ENCODE measurements at regions not wholly inside any gene's neighbourhood (a gene's known extent, or its start where the extent isn't known, plus 50 kb on each side); places are given as distances from the start of the nearest gene placed in this dataset.
A peak's percentile ranks its signal among the peaks of the same experiment; 100 is the strongest.
"Not testable (repeated sequence)": the region's sequence is repeated elsewhere in the genome, so short reads cannot be mapped to it uniquely, and the experiment has no call there.

DNA sequence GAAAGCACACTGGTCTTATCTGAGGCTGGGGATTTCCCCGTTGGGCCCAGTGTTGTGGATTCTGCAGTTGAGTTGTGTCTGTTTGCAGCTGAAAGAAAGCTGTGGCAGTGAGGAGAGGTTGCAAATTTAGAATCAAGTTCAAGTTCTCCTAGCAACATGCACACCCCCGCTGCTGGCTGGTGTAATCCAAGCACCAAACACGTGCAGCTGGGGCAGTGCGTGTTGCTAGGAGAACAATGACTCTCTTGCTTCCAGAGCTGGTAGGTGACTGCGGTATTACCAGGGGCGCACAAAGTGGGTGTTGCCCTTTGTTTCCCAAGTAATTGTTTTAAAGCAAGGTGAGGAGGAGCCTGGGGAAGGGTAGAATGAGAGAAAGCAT lies 91.5 kb downstream of the IER5 start:
- peak overlapping the region; percentile 2 for H3K4me3 Mint-ChIP-seq
- no peak overlapping the region for H3K27ac Mint-ChIP-seq (ENCODE audit: unreplicated experiment)
- H3K36me3 Mint-ChIP-seq (ENCODE audit: low read depth), result no peaks in the 10 kb centered on the region
- TF ChIP-seq, protein P1, sequence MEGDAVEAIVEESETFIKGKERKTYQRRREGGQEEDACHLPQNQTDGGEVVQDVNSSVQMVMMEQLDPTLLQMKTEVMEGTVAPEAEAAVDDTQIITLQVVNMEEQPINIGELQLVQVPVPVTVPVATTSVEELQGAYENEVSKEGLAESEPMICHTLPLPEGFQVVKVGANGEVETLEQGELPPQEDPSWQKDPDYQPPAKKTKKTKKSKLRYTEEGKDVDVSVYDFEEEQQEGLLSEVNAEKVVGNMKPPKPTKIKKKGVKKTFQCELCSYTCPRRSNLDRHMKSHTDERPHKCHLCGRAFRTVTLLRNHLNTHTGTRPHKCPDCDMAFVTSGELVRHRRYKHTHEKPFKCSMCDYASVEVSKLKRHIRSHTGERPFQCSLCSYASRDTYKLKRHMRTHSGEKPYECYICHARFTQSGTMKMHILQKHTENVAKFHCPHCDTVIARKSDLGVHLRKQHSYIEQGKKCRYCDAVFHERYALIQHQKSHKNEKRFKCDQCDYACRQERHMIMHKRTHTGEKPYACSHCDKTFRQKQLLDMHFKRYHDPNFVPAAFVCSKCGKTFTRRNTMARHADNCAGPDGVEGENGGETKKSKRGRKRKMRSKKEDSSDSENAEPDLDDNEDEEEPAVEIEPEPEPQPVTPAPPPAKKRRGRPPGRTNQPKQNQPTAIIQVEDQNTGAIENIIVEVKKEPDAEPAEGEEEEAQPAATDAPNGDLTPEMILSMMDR (conservative IDR thresholded peaks at IDR 0.05), result no peak
- H3K9me3 Mint-ChIP-seq, result no peaks in the 10 kb centered on the region
- H3K4me1 Mint-ChIP-seq, result peaks cover 20% of the 10 kb centered on the region
- peaks cover 71% of the 10 kb centered on the region for H3K27me3 Mint-ChIP-seq (ENCODE audit: low read depth)
- peak; percentile 15 for DNase-seq (ENCODE audit: low read depth, low spot score)

DNA sequence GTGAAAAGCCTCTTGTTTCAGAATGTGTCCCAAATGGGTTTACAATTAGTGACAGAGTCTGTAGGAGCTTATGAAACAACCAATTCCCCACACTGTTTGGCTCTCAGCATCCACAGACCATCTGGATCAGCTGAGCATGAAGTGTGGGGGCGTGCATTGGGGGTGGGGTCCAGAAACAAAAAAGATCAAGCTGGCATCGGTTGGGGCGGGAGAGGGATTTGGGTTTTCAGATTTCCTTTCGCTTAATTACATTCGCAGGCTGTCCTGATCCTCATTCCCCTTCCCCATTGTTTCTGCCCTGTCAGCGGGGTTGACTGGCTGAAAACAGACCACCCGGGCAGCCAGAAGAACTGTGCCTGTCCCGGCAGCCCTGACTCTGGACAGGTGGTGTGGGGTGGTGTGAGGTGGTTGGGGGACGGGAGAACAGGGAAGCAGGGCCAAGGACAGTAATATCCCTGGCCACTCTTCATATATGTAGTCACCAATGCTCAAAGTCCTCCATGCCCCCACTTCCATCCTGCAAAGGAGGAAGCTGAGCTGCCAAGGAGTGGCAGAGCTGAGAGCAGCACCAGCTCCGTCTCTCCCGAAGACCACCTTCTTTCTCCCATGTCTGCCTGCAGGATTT lies 92.0 kb downstream of the IER5 start:
- Mint-ChIP-seq H3K36me3 (ENCODE audit: low read depth) (no peaks in the 10 kb centered on the region), H3K27ac (ENCODE audit: unreplicated experiment) (no peak overlapping the region), H3K27me3 (ENCODE audit: low read depth) (peaks cover 76% of the 10 kb centered on the region), H3K4me1 (peaks cover 20% of the 10 kb centered on the region), H3K9me3 (no peaks in the 10 kb centered on the region), H3K4me3 (peak overlapping the region; percentile 2)
- TF ChIP-seq, protein P1 (conservative IDR thresholded peaks at IDR 0.05), result no peak
- DNase-seq (ENCODE audit: low read depth, low spot score), result no peak

DNA sequence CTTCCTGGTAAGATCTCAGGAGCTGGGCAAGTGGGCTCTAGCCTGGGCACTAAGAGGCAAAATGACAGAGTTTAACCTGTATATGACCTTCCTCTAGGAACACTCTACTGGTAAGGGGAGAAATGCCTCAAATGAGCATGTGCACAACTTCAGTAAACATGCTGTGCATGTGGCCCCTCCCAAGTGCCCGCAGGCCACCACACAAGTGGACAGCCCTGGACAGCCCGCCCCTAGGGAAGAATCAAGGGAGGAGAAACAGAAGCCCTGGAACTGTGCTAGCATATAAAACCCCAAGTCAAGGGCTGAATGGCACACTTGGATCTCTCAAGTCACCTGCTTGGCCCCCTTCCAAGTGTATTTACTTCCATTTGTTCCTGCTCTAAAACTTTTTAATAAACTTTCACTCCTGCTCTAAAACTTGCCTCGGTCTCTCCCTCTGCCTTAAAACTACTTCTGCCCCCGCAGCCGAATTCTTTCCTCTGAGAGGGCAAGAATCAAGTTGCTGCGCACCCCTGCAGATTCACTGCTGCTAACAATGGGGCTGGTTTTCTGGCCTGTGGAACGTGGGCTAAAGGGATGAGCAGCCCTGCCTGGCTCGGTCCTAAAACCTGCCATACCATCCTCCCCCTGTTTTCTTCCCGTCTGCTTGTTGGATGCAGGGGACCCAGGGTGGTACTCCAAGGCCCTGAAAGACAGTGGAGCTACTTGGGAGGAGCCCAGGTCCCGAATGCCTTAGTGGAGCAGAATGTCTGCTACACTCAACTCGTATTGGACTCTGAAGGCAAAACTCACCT lies 93.5 kb downstream of the IER5 start:
- Mint-ChIP-seq H3K4me1 (peaks cover 20% of the 10 kb centered on the region), H3K36me3 (ENCODE audit: low read depth) (no peaks in the 10 kb centered on the region), H3K27me3 (ENCODE audit: low read depth) (peaks cover 86% of the 10 kb centered on the region), H3K4me3 (no peak overlapping the region), H3K27ac (ENCODE audit: unreplicated experiment) (no peak overlapping the region), H3K9me3 (no peaks in the 10 kb centered on the region)
- no peak for DNase-seq (ENCODE audit: low read depth, low spot score)
- TF ChIP-seq, protein P1 (conservative IDR thresholded peaks at IDR 0.05), result no peak

DNA sequence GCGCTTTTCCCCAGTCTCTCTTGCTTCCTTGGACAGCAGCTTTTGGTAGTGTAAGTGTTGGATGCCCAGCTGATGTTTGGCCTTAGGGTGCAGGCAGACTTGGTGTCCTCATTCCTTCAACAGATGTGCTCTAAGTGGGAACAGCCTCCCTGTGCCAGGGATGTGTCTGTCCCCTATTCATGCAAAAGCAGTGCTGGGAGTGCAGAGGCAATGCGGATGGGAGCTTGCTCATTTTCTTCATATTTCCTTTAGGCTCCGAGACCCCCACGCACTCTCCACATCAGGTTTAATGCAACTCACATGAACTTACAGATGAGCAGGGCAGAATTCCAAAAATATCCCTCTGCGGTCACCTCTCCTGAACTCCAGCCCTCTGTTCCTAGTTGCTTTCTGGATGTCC lies 96.1 kb downstream of the IER5 start:
- TF ChIP-seq, protein P1 (conservative IDR thresholded peaks at IDR 0.05), result no peak
- Mint-ChIP-seq H3K4me3 (no peak overlapping the region), H3K27me3 (ENCODE audit: low read depth) (peaks cover 79% of the 10 kb centered on the region), H3K27ac (ENCODE audit: unreplicated experiment) (no peak overlapping the region), H3K9me3 (no peaks in the 10 kb centered on the region), H3K36me3 (ENCODE audit: low read depth) (no peaks in the 10 kb centered on the region), H3K4me1 (peaks cover 17% of the 10 kb centered on the region)
- DNase-seq (ENCODE audit: low read depth, low spot score), result no peak

DNA sequence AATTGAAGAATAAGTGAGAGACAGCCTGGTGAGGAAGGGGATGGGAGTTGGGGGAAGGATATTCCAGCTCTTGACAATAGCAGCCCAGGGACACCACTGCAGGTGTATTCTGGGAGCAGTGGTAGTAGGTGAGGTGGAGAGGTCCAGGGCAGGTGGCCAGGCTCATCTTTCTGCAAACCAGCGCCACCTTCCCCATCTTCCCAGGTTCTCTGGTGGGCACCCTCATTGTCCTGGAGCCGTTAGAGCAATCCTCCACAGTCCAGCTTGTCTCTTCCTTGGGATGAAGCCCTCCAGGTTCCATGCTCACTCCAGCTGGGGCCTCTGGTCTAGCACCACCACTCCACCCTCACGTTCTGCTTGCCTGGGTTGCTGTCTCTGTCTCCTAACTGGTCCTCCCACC lies 97.0 kb downstream of the IER5 start:
- Mint-ChIP-seq H3K27ac (ENCODE audit: unreplicated experiment) (no peak overlapping the region), H3K36me3 (ENCODE audit: low read depth) (no peaks in the 10 kb centered on the region), H3K27me3 (ENCODE audit: low read depth) (peaks cover 71% of the 10 kb centered on the region), H3K9me3 (no peaks in the 10 kb centered on the region), H3K4me3 (no peak overlapping the region), H3K4me1 (peaks cover 9% of the 10 kb centered on the region)
- no peak for DNase-seq (ENCODE audit: low read depth, low spot score)
- TF ChIP-seq, protein P1 (conservative IDR thresholded peaks at IDR 0.05), result no peak

DNA sequence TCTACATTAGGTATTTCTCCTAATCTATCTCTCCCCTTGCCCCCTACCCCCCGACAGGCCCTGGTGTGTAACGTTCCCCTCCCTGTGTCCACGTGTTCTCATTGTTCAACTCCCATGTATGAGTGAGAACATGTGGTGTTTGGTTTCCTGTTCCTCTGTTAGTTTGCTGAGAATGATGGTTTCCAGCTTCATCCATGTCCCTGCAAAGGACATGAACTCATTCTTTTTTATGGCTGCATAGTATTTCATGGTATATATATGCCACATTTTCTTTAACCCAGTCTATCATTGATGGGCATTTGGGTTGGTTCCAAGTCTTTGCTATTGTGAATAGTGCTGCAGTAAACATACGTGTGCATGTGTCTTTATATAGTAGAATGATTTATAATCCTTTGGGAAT lies 97.6 kb downstream of the IER5 start:
- not testable (repeated sequence) for H3K4me3 Mint-ChIP-seq; H3K4me1 Mint-ChIP-seq; H3K36me3 Mint-ChIP-seq (ENCODE audit: low read depth); DNase-seq (ENCODE audit: low read depth, low spot score); H3K9me3 Mint-ChIP-seq
- Mint-ChIP-seq H3K27ac (ENCODE audit: unreplicated experiment) (peak overlapping the region; percentile 89), H3K27me3 (ENCODE audit: low read depth) (peaks cover 72% of the 10 kb centered on the region)
